GM19193 (cell line): ENCODE measurements at regions not wholly inside any gene's neighbourhood (a gene's known extent, or its start where the extent isn't known, plus 50 kb on each side); places are given as distances from the start of the nearest gene placed in this dataset.

Experiments
- POLR2A ChIP-seq: IDR thresholded peaks from 4 replicates; pipeline ENCODE4 v1.6.1; 2011; ENCODE audit not compliant: insufficient read depth, insufficient read length; ENCODE audit errors: extremely low read depth

- no peak for TF ChIP-seq POLR2A
Observed at GRCh38 chr17:70897446-70897845, 728.1 kb downstream of the KCNJ2 start.

- no peak for TF ChIP-seq POLR2A
Observed at GRCh38 chr17:70901870-70902269, 732.5 kb downstream of the KCNJ2 start.

- no peak for TF ChIP-seq POLR2A
Observed at GRCh38 chr17:70905796-70906195, 736.5 kb downstream of the KCNJ2 start.

- no peak for TF ChIP-seq POLR2A
Observed at GRCh38 chr17:70906808-70907207, 737.5 kb downstream of the KCNJ2 start.

GRCh38 chr17:70912716-70913485 is 743.6 kb downstream of the KCNJ2 start:
- no peak for TF ChIP-seq POLR2A

GRCh38 chr17:70916469-70916868 is 747.1 kb downstream of the KCNJ2 start:
- TF ChIP-seq POLR2A = no peak

GRCh38 chr17:70919241-70919640 is 749.9 kb downstream of the KCNJ2 start:
- TF ChIP-seq POLR2A = no peak

- TF ChIP-seq POLR2A = no peak
Observed at GRCh38 chr17:70920416-70920815, 751.1 kb downstream of the KCNJ2 start.

GRCh38 chr17:70922268-70922667 is 752.9 kb downstream of the KCNJ2 start:
- no peak for TF ChIP-seq POLR2A

- no peak for TF ChIP-seq POLR2A
Observed at GRCh38 chr17:70924776-70925175, 755.4 kb downstream of the KCNJ2 start.

GRCh38 chr17:70929226-70929625 is 759.9 kb downstream of the KCNJ2 start:
- TF ChIP-seq POLR2A = no peak

- TF ChIP-seq POLR2A = no peak
Observed at GRCh38 chr17:70934231-70934630, 764.9 kb downstream of the KCNJ2 start.

- TF ChIP-seq POLR2A = no peak
Observed at GRCh38 chr17:70934835-70935234, 765.5 kb downstream of the KCNJ2 start.

GRCh38 chr17:70936724-70937123 is 767.4 kb downstream of the KCNJ2 start:
- no peak for TF ChIP-seq POLR2A

- no peak for TF ChIP-seq POLR2A
Observed at GRCh38 chr17:70938336-70938735, 769.0 kb downstream of the KCNJ2 start.

GRCh38 chr17:70945386-70945785 is 776.1 kb downstream of the KCNJ2 start:
- no peak for TF ChIP-seq POLR2A

- no peak for TF ChIP-seq POLR2A
Observed at GRCh38 chr17:70947215-70947614, 777.9 kb downstream of the KCNJ2 start.

- TF ChIP-seq POLR2A = no peak
Observed at GRCh38 chr17:70947636-70948565, 778.6 kb downstream of the KCNJ2 start.
